Neutrophil (primary cell): ENCODE measurements at regions not wholly inside any gene's neighbourhood (a gene's known extent, or its start where the extent isn't known, plus 50 kb on each side); places are given as distances from the start of the nearest gene placed in this dataset.

ENCODE experiments used
- H3K27ac ChIP-seq: fragments of 200-600 bp; sonication (generic); 2 replicates; pipeline ENCODE4 v1.5.1; 2016; ENCODE audit warnings: mild to moderate bottlenecking, moderate library complexity
- H3K27me3 ChIP-seq: fragments of 200-600 bp; sonication (generic); 2 replicates; pipeline ENCODE4 v1.6.0; 2016; ENCODE audit warnings: mild to moderate bottlenecking
- H3K36me3 ChIP-seq: fragments of 200-600 bp; sonication (generic); 2 replicates; pipeline ENCODE4 v1.5.1; 2017
- H3K4me1 ChIP-seq, 2 experiments: fragments of 200-600 bp in 1 of 2; sonication (generic) in 1 of 2; 1 replicate in 1 of 2; 2 replicates in 1 of 2; pipeline versions ENCODE4 v1.5.1 to v1.6.1; 2013 to 2016; ENCODE audit warnings: low read depth in 1 of 2, low read length in 1 of 2, mild to moderate bottlenecking in 1 of 2, moderate library complexity in 1 of 2; ENCODE audit not compliant: control insufficient read depth in 1 of 2, insufficient read depth in 1 of 2
- H3K4me3 ChIP-seq, 2 experiments: fragments of 200-600 bp in 1 of 2; sonication (generic) in 1 of 2; 1 replicate in 1 of 2; 2 replicates in 1 of 2; pipeline ENCODE4 v1.5.1; 2013 to 2016; ENCODE audit warnings: low read depth in 1 of 2, low read length in 1 of 2, mild to moderate bottlenecking in 1 of 2, moderate library complexity in 1 of 2
- H3K9me3 ChIP-seq: fragments of 200-600 bp; sonication (generic); 2 replicates; pipeline ENCODE4 v1.5.1; 2016
- CTCF ChIP-seq: fragments of 200-600 bp; sonication (generic); IDR thresholded peaks from 2 replicates; pipeline ENCODE4 v1.5.1; 2016; ENCODE audit warnings: antibody characterized with exemption

- H3K9me3 ChIP-seq = no peaks in the 10 kb centered on the region
- no peak overlapping the region for H3K27ac ChIP-seq
- no peaks in the 10 kb centered on the region for H3K36me3 ChIP-seq
- H3K27me3 ChIP-seq = no peaks in the 10 kb centered on the region
- H3K4me3 ChIP-seq = no peak overlapping the region
- no peak for TF ChIP-seq CTCF
- no peaks in the 10 kb centered on the region for H3K4me1 ChIP-seq
Measured at GRCh38 chr9:80382211-80382891, 810.6 kb downstream of the TLE4 start.

- no peaks in the 10 kb centered on the region for H3K4me1 ChIP-seq
- H3K27ac ChIP-seq = no peak overlapping the region
- no peaks in the 10 kb centered on the region for H3K9me3 ChIP-seq
- no peak for TF ChIP-seq CTCF
- no peaks in the 10 kb centered on the region for H3K36me3 ChIP-seq
- H3K27me3 ChIP-seq = no peaks in the 10 kb centered on the region
- no peak overlapping the region for H3K4me3 ChIP-seq
Measured at GRCh38 chr9:80380301-80380700, 808.5 kb downstream of the TLE4 start.

- H3K9me3 ChIP-seq = no peaks in the 10 kb centered on the region
- H3K27ac ChIP-seq = no peak overlapping the region
- H3K4me1 ChIP-seq = no peaks in the 10 kb centered on the region
- no peaks in the 10 kb centered on the region for H3K36me3 ChIP-seq
- no peaks in the 10 kb centered on the region for H3K27me3 ChIP-seq
- no peak for TF ChIP-seq CTCF
- no peak overlapping the region for H3K4me3 ChIP-seq
Measured at GRCh38 chr9:80378669-80379293, 807.0 kb downstream of the TLE4 start.

- H3K4me1 ChIP-seq = no peaks in the 10 kb centered on the region
- H3K27ac ChIP-seq = no peak overlapping the region
- no peak for TF ChIP-seq CTCF
- H3K4me3 ChIP-seq = no peak overlapping the region
- H3K9me3 ChIP-seq = no peaks in the 10 kb centered on the region
- H3K27me3 ChIP-seq = no peaks in the 10 kb centered on the region
- no peaks in the 10 kb centered on the region for H3K36me3 ChIP-seq
Measured at GRCh38 chr9:80376180-80376579, 804.4 kb downstream of the TLE4 start.

GRCh38 chr9:80375477-80375876, 803.7 kb downstream of the TLE4 start:
- Histone ChIP-seq H3K4me1 (no peaks in the 10 kb centered on the region), H3K9me3 (no peaks in the 10 kb centered on the region), H3K27me3 (no peaks in the 10 kb centered on the region), H3K36me3 (no peaks in the 10 kb centered on the region), H3K4me3 (no peak overlapping the region), H3K27ac (no peak overlapping the region)
- TF ChIP-seq CTCF = no peak
